RKO (cell line): ENCODE measurements at regions not wholly inside any gene's neighbourhood (a gene's known extent, or its start where the extent isn't known, plus 50 kb on each side); places are given as distances from the start of the nearest gene placed in this dataset.

Experiments used
- DNase-seq: peaks from one replicate; pipeline ENCODE4 v3.0.0-alpha.2; 2016; ENCODE audit warnings: low spot score

DNA sequence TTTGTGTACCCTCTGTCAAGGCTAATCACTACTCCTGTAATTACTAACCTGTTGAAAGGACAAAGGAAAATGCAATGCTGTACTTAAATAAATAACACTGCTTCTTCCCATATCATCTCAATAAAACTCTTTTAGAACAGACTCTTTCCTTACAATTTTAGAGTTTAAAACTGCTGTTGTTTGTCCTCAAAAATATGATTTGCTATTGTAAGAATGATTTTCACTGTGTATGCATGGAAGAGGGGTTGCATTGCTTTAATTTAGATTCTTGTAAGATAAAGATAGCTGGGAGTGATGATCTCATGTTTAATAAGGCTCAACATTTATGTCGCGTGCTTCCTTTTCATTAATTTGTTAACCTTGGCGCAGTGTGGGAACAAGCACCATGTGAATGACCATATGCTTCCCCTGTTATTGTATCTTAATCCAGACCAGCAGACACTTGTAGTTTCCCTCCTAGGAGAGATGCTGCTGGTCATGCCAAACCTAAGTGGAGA is 89.8 kb upstream of the ATXN1 start:
- no peak for DNase-seq

DNA sequence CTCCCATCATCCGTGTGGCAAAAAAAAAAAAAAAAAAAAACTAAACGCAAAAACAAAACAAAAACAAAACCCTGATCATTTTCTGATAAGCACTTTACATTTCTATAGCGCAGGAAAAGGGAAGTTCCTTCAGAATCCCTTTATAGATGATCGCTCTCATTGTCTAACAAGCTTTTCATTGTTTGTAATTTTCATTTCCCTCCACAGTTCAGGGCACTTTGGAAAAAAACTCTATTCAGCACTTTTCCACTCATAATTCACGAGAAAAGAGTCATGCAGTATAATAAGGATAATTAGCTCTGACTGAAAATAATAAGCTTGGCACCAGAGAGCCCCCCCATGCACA is 89.4 kb upstream of the ATXN1 start:
- no peak for DNase-seq

DNA sequence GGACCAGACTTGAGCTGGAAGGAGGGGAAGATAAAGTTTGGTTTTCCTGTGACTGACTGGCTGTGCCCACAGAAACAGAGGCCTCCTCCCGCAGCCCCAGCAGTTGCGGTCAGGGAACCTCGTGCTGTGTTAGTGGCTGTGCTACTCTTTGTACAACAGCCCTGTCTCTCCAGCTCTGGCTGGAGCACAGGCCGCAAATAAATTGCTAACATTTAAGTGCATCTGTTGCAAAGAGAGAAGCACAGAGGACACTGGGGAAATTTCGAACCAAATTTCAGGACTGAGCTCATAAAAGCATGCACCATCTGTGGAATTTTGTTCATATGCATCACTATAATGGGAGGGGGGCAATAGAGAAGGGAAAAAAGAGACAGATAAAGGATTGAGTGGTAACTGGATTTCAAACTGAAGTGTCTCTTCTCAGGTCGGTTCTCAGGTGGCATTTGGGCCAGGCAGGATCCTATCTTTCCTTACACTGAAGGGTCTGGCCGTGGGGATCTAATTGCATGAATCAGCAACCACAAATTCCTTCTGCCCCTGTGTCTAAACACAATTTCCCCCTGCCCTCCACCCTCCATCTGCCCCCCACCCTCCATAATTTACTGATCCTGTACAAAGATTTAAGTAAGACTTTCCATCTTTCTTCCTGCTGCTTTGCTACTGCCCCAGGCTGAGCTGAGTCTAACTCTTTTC is 88.9 kb upstream of the ATXN1 start:
- no peak for DNase-seq

DNA sequence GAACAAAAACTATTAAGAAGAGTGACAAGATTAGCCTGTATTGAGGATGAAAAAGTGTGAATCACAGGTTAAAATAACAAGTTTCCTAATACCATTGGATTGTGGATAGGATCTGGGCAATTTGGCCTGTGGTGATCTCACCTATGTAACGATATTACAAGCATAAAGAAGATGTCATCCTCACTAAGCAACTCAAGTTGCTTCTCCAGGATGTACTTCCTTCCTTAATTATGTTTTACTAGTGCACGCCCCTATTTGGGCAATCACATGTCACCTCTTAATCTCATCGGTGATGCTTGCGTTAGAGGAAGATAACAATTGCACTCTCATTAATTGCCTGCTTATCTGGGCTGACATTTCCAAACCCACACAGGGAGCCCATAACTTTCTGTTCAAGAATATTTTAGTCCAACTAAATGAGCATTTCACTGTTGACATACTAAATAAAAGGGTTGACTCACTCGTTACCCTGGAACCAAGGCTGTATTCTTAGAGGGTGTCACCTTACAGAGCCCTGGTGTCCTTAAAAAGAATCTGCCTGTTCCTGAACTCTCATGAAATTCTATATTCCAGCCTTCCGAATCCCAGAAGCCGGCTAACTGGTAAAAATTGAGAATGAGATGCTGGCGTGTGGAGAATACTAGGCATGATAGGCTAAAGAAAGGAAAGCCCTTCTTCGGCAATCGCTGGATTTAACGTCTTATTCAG is 88.2 kb upstream of the ATXN1 start:
- DNase-seq = no peak

DNA sequence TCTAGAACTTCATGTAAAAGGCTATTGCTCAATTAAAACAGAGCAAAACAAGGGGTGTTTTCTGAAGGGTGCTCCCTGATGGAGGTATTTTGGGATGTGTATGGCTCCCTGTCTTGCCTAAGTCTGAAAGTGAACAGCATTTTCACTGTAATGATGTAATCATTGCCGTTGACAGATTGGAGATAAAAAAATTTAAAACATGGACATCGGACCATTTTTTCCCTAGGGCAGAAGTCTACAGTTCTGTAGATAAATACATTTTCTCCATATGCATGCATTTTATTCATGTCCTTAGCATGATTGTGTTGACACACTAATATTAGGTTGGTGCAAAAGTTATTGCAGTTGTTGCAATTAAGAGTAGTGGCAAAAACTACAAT is 85.1 kb upstream of the ATXN1 start:
- DNase-seq = no peak

DNA sequence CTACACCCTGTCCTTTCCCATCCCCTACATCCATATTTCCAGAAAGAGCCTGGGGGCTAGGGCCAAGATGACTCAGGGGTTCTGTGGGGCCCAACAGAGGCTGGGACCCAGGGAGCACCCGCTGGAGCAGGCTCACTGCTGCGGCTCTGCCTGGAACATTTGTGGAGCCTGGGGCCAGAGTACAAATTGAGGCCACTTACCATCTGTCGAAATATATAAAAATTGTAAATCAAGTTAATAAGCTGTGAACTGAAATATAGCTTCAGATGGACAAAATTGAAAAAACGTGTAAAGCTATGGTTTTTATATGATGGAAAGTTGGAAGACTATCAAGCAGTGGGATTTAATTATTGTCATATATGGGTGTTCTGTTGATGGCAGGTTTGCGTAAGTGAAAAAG is 82.9 kb upstream of the ATXN1 start:
- no peak for DNase-seq

DNA sequence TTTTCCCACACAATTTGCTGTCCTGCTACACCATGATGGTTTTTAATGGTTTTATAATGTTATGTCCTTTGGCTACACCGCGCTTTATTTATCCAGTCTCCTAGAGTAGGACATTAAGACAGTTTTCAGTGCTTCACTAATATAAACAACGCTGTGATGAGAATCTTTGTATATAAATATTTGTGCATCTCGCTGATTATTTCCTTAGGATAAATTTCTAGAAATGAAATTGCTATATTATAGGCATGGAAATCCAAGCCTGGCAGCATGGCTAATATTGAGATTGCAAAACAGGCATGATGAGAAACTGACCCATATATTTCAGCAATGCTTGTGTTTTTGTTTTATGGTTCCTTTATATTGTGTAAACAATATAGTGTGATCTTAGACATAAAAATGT is 81.4 kb upstream of the ATXN1 start:
- no peak for DNase-seq

DNA sequence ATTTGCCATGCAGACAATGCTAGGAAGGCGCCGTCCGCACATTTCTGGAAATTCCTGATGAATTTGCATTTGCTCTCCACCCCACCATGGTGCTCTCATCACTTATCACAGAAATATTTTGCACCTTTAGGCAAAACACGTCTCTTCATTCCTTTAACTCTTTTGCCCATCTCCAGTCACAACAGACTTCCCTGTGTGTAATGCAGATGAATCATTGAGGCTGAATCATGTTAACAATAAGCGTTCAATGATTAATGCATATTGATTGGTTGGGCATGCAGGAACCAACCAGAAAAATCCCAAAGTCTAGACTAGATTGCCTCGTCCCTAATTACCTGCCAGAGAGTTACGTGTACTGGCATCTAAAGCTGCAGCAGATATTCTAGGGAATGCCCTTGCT is 80.0 kb upstream of the ATXN1 start:
- no peak for DNase-seq

DNA sequence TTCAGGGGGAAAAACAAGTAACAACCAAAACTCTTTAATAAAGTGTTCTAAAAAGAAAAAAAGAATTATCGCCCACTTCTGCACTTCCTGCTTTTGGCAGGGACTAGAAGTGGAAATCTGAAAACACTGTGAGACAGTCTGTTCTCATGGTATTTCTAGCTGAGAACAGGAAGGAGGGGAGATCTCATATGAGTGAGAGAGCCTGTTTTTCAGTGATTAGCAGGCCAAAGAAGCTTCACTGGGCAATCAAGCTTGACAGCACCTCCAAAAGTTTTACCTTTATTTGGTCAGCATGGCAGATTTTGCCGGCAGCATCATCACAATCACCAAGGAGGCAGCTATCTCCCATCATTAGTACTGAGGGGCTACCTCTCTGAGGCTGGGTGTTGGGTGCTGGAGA is 79.5 kb upstream of the ATXN1 start:
- DNase-seq = no peak

DNA sequence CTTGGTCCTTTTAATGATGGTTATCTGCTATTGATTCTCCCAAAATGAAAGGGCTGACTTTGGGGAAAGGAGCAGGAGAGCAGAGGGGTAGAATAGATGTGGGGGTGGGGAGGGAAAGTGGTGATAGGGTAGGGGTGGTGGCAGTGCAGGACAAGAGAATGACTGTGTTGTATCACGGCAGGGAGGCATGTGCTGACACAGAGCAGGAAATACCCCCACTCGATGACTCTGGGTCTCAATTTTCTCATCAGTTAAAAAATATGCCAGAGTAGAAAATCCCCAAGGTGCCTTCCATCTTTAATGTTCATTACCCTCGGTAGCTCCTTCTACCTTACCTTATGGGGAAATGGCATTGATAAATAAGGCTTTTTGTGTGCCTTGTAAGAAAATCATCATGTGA is 79.0 kb upstream of the ATXN1 start:
- no peak for DNase-seq

DNA sequence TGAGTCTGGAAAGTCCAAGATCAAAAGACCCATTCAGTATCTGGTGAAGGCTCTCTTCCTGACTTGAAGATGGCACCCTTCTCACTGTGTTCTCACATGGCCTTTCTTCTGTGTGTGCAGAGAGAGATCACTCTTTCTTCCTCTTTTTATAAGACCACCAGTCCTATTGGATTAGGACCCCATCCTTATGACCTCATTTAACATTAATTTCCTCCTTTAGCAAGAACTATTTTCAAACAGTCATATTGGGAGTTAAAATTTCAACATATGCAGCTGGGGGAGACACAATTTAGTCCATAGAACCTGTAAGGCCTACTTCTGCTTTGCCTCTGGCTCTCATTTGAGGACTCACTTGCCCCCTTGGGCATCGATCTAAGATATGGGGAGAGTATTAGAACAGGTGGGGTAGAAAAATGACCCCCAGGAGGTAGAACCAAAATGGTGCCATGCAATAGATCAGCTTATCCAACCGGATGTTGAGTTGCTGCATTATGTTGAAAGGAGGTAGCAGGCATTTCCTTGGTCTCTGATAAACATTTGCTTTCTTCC is 78.4 kb upstream of the ATXN1 start:
- DNase-seq = no peak

DNA sequence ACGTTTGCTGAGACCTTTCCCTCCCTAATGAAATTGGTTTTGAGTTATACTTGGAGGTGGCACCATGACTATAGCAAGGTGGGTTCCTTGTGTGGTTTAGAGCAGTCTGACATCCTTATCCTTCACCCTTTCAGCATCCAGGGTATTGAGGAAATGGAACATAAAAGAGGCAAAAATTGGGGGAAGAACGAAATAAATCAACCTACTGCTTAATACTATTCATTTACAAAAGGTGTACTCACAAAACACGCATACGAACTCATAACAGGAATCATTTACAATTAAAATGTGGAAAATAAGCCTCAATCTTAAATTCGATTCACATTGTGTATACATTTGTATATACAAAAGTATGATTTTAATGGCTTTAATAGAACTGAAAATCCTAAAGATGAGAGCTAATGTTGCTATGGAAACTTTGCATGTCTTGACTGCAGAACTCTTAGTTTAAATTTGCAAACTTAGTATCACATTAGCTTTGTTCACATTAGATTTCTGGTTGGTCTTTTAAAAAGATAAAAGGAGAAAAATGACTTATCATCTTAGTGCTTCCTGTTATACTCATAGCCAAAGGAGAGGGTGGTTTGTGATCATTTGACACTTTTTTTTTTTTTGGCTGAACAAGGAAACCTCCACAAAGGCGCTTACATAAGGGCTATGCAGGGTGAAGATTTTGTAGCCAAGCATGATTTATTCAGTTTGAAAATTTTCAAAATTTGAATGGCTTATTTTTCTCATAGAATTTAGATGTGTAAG is 76.1 kb upstream of the ATXN1 start:
- DNase-seq = no peak

DNA sequence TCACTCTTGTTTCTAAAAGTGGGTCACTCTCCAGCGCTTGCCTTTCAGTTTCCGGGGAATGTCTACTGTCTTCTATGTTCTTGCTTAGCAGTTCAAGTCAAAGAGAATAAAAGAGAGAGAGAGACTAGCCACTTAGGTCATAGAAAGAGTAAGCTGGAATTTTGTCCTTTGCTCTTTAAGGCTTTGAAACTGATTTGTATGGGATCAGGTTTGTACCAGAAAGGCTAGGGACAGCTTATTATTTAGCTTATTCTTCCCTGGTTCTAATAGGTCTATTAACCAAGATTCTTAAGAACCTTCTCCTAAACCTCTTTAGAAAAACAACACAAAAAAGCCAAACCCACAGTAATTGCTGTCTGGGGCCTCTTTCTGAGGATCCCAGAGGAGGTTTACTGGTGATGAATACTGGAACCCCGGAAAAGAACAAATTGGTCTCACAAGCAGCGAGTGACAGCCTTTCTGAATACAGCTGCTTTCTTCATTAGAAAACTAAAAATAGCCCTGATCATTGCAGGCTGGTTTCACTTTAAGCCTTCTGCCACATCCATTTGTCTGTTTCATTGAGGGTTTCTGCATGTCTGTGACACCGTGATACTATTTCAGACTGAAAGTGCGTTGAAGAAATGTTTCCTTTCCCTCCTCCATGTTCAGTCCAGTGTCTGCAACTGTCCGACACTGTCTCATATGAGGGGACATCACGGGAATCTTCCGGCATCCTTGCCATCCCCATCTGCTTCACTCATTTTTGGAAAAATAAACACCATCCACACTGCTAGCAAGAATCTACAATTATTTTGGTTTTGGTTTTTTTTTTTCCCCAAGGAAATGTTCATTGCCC is 75.1 kb upstream of the ATXN1 start:
- no peak for DNase-seq

DNA sequence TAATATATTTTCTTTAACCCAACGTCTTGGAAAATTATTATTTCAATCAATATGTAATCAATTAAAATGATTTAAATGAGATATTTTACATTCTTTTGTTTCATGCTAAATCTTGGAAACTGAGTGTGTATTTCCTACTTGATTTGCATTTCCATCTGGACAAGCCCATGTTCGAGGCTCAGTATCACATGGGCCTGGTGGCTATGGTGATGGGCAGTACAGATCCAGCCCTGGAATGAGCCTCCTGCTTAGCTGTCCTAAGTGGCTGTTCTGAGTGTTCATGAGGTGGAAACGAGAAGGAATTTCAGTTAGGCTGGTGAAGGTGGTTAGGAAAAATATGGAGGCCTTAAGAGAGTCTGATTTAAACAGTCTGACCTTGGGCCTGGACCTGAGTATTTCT is 73.0 kb upstream of the ATXN1 start:
- DNase-seq = no peak

DNA sequence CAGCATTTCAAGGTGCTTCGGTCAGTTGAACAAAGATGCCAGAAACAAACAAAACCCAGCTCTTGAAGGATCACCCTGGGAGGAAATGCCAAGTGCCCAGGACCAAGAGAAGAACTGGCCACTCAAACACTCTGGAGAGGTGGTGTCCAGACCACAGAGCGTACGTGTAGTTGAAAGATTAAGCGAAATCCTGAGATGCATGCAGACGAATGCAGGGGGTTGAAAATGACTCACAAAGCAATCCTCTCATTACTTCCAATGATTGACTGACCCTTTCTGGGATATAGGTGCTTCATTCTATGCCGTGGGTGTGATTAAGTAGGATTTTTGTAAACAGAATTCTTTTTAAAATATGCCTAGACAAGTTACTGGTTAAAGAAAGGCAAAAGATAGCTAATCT is 71.5 kb upstream of the ATXN1 start:
- DNase-seq = no peak

DNA sequence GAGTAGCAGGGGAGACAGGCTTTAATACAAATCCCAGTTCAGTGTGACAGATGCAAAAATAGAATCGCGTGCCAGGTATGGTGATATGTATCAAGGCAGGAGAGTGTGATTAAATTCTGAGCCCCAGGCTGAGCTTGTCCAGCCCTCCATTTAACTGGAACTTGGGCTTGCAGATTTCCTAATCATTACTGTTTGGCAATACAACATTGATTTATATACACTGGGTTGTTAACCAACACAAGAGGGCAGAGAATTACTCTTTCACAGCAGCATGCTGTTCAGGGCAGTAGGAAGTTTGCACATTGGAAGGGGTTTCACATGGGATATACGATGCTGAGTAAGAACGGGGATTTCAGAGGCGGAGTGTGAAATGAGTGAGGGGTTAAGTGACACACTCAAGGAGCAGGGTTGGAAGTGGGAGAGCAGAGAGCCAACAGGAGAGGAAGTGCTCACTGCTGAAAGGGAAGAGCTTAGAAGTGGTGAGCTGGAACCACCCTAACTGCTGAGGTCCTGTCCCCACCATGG is 70.8 kb upstream of the ATXN1 start:
- no peak for DNase-seq

DNA sequence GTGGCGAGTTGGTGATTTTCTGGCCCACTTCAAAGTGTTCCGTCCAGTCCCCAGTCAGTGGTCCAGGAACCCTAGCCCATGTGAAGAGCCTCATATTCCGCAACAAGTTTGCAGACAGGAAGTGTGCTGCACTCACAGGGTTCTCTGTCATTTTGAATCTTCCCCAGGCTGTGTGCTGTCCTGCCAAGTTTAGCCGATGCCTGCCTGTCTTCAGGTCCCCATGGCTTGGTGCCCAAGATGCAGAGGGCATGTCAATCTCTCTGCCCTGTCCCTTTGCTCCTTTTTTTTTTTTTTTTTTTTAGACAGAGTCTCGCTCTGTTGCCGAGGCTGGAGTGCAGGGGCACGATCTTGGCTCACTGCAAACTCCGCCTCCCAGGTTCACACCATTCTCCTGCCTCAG is 69.9 kb upstream of the ATXN1 start:
- DNase-seq = no peak

DNA sequence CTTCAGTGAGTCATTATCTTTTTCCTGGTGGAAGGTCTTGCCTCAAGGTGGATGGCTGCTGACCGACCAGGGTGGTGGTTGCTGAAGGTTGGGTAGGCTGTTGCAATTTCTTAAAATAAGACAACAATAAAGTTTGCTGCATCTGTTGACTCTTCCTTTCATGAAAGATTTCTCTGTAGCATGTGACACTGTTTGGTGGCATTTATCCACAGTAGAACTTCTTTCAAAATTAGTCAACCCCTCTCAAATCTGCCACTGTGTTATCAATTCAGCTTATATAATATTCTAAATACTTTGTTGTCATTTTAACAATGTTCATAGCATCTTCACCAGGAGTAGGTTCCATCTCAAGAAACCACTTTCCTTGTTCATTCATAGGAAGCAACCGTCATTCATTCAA is 66.8 kb upstream of the ATXN1 start:
- DNase-seq = no peak

DNA sequence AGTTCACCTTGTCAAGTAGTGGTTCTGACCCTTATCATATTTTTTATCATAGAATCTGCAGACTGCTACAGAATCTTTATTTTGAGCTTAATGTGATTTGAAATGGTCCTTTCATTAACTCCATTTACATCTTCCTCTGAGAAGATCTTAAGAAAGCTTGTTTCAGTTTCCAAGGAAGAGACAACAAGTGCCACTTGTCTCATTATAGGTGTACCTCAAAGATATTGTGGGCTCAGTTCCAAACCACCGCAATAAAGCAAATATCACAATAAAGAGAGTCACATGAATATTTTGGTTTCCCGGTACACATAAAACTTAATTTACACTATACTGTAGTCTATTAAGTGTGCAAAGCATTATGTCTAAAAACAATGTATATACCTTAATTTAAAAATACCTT is 66.4 kb upstream of the ATXN1 start:
- no peak for DNase-seq

DNA sequence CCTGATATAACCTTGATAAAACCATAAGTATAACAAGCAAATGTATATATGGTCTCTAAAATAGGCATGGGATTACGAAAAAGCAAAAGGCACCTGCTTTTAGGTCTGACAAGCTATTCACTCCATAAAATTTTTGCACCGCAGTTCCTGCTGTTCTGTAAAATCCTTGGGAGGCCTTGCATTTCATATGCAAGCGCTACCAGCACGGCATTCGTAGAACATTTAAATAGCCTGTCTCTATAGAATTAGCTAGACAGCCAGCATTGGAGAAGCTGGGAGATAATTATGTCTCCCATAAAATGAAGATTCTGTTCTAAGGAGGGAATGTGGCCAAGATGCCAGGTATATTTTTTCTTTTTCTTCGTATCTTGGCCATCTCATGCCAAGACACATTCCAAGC is 64.5 kb upstream of the ATXN1 start:
- no peak for DNase-seq

DNA sequence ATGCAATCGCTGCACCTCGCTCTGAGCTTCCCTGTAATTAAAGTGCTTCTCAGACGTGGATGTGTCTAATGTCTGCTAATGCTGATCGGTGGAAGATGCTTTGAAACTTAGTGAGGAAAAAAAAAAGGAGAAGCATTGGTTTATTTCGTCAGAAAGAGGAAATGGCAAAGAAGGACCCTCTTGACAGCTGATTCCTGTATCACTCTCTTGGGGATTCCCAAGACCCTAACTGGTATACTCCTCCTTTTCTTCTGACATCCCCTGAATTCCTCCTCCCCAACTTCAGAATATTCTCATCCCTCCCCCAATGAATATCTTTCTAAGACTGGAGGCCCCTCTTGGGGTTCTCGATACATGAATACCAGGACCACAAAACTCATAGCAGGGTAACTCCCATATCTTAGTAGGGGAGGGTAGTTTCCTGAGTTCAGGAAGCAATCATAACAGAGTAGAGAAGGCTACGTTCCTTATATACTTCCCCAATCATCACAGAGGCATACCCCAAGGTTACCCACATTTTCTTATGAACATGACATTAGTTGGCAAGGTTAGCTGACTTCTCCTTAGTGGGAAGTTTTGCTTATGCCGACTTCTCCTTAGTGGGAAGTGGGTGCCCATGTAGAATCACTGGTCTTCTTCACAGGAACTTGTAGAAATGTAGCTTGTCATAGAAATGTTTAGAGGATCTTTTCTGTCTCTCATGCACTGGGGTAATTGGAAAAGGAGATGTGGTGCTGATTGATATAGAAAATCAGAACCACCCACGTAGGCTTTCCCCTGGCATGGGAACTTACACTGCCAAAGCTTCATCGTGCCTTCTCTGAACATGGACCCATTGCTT is 63.8 kb upstream of the ATXN1 start:
- no peak for DNase-seq
